HepG2 (cell line): ENCODE measurements at regions not wholly inside any gene's neighbourhood (a gene's known extent, or its start where the extent isn't known, plus 50 kb on each side); places are given as distances from the start of the nearest gene placed in this dataset.

ENCODE experiments used
- ATAC-seq: fragments of 200-7000 bp; cut with Tn5 transposase; 3 replicates; pipeline ENCODE4 v1.9.1; 2020; ENCODE audit warnings: mild to moderate bottlenecking, moderate library complexity
- BruUV-seq: library from RNA; stranded (reverse); fragments of 400-500 nt; replicated peaks from 2 replicates; lab custom pipeline; 2021; lab: Mats Ljungman, UMichigan
- CTCF ChIA-PET: fragments of 300-600 bp; formaldehyde crosslinking; extraction: SDS; loops from one replicate; lab custom pipeline; 2021; ENCODE audit warnings: low total read pairs, inconsistent platforms, low intra/inter-chr PET ratio; lab: Yijun Ruan, JAX
- POLR2A ChIA-PET: fragments of 350-600 bp; sonication (Branson Sonifier 250); formaldehyde crosslinking; loops from one replicate; lab custom pipeline; 2020; ENCODE audit warnings: antibody characterized with exemption, inconsistent platforms; lab: Yijun Ruan, JAX
- DNase-seq: peaks from one replicate; pipeline ENCODE4 v3.0.0-alpha.2; 2015; ENCODE audit warnings: low spot score
- FAIRE-seq: peaks from 3 replicates; lab custom pipeline; 2011; peaks lifted over from hg19 to GRCh38; lab: Jason Lieb, UNC
- H2AFZ ChIP-seq: one replicate; pipeline ENCODE4 v1.6.1; 2011; ENCODE audit warnings: low read length, inconsistent platforms
- H3K27ac ChIP-seq: fragments of 300-600 bp; 3 replicates; pipeline ENCODE4 v1.8.0; 2011; ENCODE audit warnings: mixed run types, mild to moderate bottlenecking, mixed read lengths, low read length, inconsistent platforms; ENCODE audit not compliant: insufficient read depth; ENCODE audit errors: extremely low read length
- H3K27me3 ChIP-seq, 2 experiments: fragments of 200-600 bp in 1 of 2; 2 replicates in 1 of 2; 3 replicates in 1 of 2; pipeline versions ENCODE4 v1.6.0 to v1.8.0; 2011; ENCODE audit warnings: low read length in 2 of 2, mild to moderate bottlenecking in 2 of 2, moderate library complexity in 2 of 2, inconsistent platforms in 1 of 2; ENCODE audit not compliant: insufficient read depth in 2 of 2, control insufficient read depth in 1 of 2
- H3K36me3 ChIP-seq, 2 experiments: fragments of 200-600 bp in 1 of 2; replicated peaks in 1 of 2; 2 replicates in 1 of 2; 3 replicates in 1 of 2; pipeline versions ENCODE4 v1.5.1 to v1.8.0; 2011; ENCODE audit warnings: low read length in 2 of 2, inconsistent platforms in 1 of 2; ENCODE audit not compliant: insufficient read depth in 2 of 2, control insufficient read depth in 1 of 2
- H3K4me1 ChIP-seq: 2 replicates; pipeline ENCODE4 v1.5.1; 2012; ENCODE audit warnings: low read length, inconsistent platforms; ENCODE audit not compliant: insufficient read depth
- H3K4me2 ChIP-seq: 2 replicates; pipeline ENCODE4 v1.6.0; 2011; ENCODE audit warnings: low read depth, low read length, inconsistent platforms
- H3K4me3 ChIP-seq, 3 experiments: fragments of 200-600 bp in 1 of 3; sonication (generic), shearing (Covaris generic) in 1 of 3; replicated peaks in 1 of 3; 2 replicates each; pipeline ENCODE4 v1.5.1; 2011 to 2016; ENCODE audit warnings: low read length in 3 of 3, inconsistent platforms in 2 of 3, low read depth in 2 of 3, mild to moderate bottlenecking in 2 of 3, control low read depth in 1 of 3, mixed read lengths in 1 of 3; ENCODE audit not compliant: insufficient read depth in 1 of 3
- H3K79me2 ChIP-seq: one replicate; pipeline ENCODE4 v1.6.1; 2011; ENCODE audit warnings: low read length, inconsistent platforms; ENCODE audit not compliant: insufficient read depth
- H3K9ac ChIP-seq: 2 replicates; pipeline ENCODE4 v1.6.0; 2011; ENCODE audit warnings: mild to moderate bottlenecking, low read depth, low read length, inconsistent platforms; ENCODE audit not compliant: insufficient read depth
- H3K9me3 ChIP-seq: 2 replicates; pipeline ENCODE4 v1.5.1; 2012; ENCODE audit warnings: mild to moderate bottlenecking, low read length
- H4K20me1 ChIP-seq: 2 replicates; pipeline ENCODE4 v1.6.0; 2011; ENCODE audit warnings: inconsistent platforms, mild to moderate bottlenecking, low read length, moderate library complexity; ENCODE audit not compliant: insufficient read depth
- ARID5B ChIP-seq: IDR thresholded peaks from 2 replicates; pipeline ENCODE4 v1.4.0; 2020; ENCODE audit warnings: mild to moderate bottlenecking, missing genetic modification reagents
- ELF3 ChIP-seq: IDR thresholded peaks from 2 replicates; pipeline ENCODE4 v1.6.1; 2016; ENCODE audit warnings: missing genetic modification reagents, missing compliant biosample characterization
- FOXA3 ChIP-seq: IDR thresholded peaks from 2 replicates; pipeline ENCODE4 v1.6.1; 2016; ENCODE audit warnings: missing genetic modification reagents, missing compliant biosample characterization
- FOXP1 ChIP-seq, 2 experiments: fragments of 450-650 bp in 1 of 2; IDR thresholded peaks; 2 replicates each; pipeline ENCODE4 v1.6.1; 2017 to 2018; ENCODE audit warnings: antibody characterized with exemption in 1 of 2
- NCOA2 ChIP-seq: sonication (generic); formaldehyde crosslinking; IDR thresholded peaks from 2 replicates; pipeline ENCODE4 v1.8.0; 2022; ENCODE audit warnings: inconsistent platforms
- SOX13 ChIP-seq, 3 experiments: fragments of 450-650 bp in 1 of 3; sonication (generic) in 1 of 3; formaldehyde crosslinking in 1 of 3; IDR thresholded peaks in 2 of 3; conservative IDR thresholded peaks in 1 of 3; 2 replicates each; pipeline versions ENCODE4 v1.5.0 to v1.6.1; 2016 to 2020; ENCODE audit warnings: antibody characterized with exemption in 1 of 3, mild to moderate bottlenecking in 1 of 3, missing compliant biosample characterization in 1 of 3, missing genetic modification reagents in 1 of 3, moderate library complexity in 1 of 3
- ZFYVE20 ChIP-seq: sonication (generic); formaldehyde crosslinking; IDR thresholded peaks from 2 replicates; pipeline ENCODE4 v1.8.0; 2023; ENCODE audit warnings: low read depth, mild to moderate bottlenecking, moderate library complexity, missing genetic modification reagents, borderline replicate concordance
- ZNF296 ChIP-seq: sonication (generic); formaldehyde crosslinking; conservative IDR thresholded peaks from 2 replicates; pipeline ENCODE4 v1.5.0; 2020; ENCODE audit warnings: mild to moderate bottlenecking, missing genetic modification reagents
- ZNF501 ChIP-seq: sonication (generic); formaldehyde crosslinking; IDR thresholded peaks from 2 replicates; pipeline ENCODE4 v1.5.1; 2020; ENCODE audit warnings: mild to moderate bottlenecking, moderate library complexity, missing genetic modification reagents
- WGBS: methylation state at CpG from one replicate; pipeline ENCODE4 v1.1.6; 2017; ENCODE audit warnings: low lambda C conversion rate; 5-methylcytosine and 5-hydroxymethylcytosine counted together
- in situ Hi-C: cut with HindIII; loops from 2 replicates; pipeline ENCODE4 v1.10.0; 2017; ENCODE audit warnings: low pct_unique_long_range_greater_than_20kb; ENCODE audit not compliant: extremely low pct_ligation_motif_present
- intact Hi-C: fragments of 100-400 bp; cut with micrococcal nuclease; formaldehyde crosslinking; loops from one replicate; pipeline ENCODE4 v1.10.0; 2022; ENCODE audit not compliant: unreplicated experiment
- TF ChIP-seq, protein P1 (sequence below): sonication (generic); formaldehyde crosslinking; IDR thresholded peaks from 2 replicates; pipeline ENCODE4 v1.5.0; 2020; ENCODE audit warnings: mild to moderate bottlenecking, missing genetic modification reagents
- TF ChIP-seq, protein P2 (sequence below): sonication (generic); formaldehyde crosslinking; IDR thresholded peaks from 2 replicates; pipeline ENCODE4 v1.4.0; 2020; ENCODE audit warnings: missing genetic modification reagents, borderline replicate concordance
- TF ChIP-seq, protein P3 (sequence below): IDR thresholded peaks from 2 replicates; pipeline ENCODE4 v1.6.1; 2012; ENCODE audit warnings: low read depth, low read length, improper control_type of control experiment
- TF ChIP-seq, protein P4 (sequence below): sonication (generic); formaldehyde crosslinking; IDR thresholded peaks from 2 replicates; pipeline ENCODE4 v1.4.0; 2020; ENCODE audit warnings: mild to moderate bottlenecking, missing genetic modification reagents

DNA sequence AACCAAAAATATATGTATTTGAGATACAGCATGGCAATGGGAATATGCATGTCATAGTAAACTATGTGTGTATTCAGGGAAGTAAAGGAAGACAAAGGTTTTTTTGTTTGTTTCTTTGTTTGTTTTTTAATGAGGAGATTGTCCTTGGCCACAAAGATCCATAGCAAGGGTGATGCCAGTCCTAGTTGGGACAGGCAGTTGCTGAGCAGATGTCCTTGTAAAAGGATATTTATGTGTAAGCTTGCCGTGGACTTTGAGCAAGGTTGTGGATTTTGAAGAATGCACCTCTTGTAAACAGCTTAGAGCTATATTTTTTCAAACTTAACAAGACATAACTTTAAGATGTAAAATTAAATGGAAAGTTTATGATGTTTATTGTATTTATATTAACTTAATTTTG is 69.9 kb upstream of the GABRE start:
- ChIA-PET POLR2A (no interaction called here), CTCF (no interaction called here)
- no peaks in the 10 kb centered on the region for H3K36me3 ChIP-seq
- no peaks in the 10 kb centered on the region for H3K79me2 ChIP-seq
- H3K4me2 ChIP-seq: no peak overlapping the region
- 0% methylated on average over 1 of the region's 1 CpG for WGBS
- intact Hi-C loops (no loop called here), in situ Hi-C loops (no loop called here)
- no peak overlapping the region for H3K4me3 ChIP-seq
- ATAC-seq (no peak), FAIRE-seq (no peak), DNase-seq (peak; percentile 31)
- no peaks in the 10 kb centered on the region for H3K9me3 ChIP-seq
- BruUV-seq: no TSS peak
- no peak overlapping the region for H2AFZ ChIP-seq
- H3K4me1 ChIP-seq: peaks cover 9% of the 10 kb centered on the region; the same call in 1 of the 2 replicates
- H3K27me3 ChIP-seq: no peaks in the 10 kb centered on the region
- H3K27ac ChIP-seq: no peak overlapping the region
- no peaks in the 10 kb centered on the region for H4K20me1 ChIP-seq
- no peak overlapping the region for H3K9ac ChIP-seq
- TF ChIP-seq ZNF501 (CRISPR knock-in tag) (no peak), ZNF296 (CRISPR knock-in tag) (no peak), NCOA2 (peak; percentile 51; the same call in 1 of the 2 replicates), SOX13 (IDR thresholded peaks at IDR 0.05) (no peak), SOX13 (CRISPR knock-in tag; conservative IDR thresholded peaks at IDR 0.05 in 1 of 2, IDR thresholded peaks at IDR 0.05 in 1 of 2) (peak in 1 of 2 experiments; percentile 62; a peak in 2 of 4 replicates), ELF3 (CRISPR knock-in tag) (peak; percentile 18; the same call in 1 of the 2 replicates), FOXA3 (peak; percentile 39), ZFYVE20 (no peak), FOXP1 (IDR thresholded peaks at IDR 0.05) (no peak), FOXP1 (CRISPR knock-in tag; IDR thresholded peaks at IDR 0.05) (0 out of 2 replicates have a peak, but pooled peaks have one; percentile 50), ARID5B (CRISPR knock-in tag) (peak; percentile 67)
- TF ChIP-seq, protein P1, sequence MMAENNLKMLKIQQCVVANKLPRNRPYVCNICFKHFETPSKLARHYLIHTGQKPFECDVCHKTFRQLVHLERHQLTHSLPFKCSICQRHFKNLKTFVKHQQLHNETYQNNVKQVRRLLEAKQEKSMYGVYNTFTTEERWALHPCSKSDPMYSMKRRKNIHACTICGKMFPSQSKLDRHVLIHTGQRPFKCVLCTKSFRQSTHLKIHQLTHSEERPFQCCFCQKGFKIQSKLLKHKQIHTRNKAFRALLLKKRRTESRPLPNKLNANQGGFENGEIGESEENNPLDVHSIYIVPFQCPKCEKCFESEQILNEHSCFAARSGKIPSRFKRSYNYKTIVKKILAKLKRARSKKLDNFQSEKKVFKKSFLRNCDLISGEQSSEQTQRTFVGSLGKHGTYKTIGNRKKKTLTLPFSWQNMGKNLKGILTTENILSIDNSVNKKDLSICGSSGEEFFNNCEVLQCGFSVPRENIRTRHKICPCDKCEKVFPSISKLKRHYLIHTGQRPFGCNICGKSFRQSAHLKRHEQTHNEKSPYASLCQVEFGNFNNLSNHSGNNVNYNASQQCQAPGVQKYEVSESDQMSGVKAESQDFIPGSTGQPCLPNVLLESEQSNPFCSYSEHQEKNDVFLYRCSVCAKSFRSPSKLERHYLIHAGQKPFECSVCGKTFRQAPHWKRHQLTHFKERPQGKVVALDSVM (CRISPR knock-in tag): no peak
- TF ChIP-seq, protein P2, sequence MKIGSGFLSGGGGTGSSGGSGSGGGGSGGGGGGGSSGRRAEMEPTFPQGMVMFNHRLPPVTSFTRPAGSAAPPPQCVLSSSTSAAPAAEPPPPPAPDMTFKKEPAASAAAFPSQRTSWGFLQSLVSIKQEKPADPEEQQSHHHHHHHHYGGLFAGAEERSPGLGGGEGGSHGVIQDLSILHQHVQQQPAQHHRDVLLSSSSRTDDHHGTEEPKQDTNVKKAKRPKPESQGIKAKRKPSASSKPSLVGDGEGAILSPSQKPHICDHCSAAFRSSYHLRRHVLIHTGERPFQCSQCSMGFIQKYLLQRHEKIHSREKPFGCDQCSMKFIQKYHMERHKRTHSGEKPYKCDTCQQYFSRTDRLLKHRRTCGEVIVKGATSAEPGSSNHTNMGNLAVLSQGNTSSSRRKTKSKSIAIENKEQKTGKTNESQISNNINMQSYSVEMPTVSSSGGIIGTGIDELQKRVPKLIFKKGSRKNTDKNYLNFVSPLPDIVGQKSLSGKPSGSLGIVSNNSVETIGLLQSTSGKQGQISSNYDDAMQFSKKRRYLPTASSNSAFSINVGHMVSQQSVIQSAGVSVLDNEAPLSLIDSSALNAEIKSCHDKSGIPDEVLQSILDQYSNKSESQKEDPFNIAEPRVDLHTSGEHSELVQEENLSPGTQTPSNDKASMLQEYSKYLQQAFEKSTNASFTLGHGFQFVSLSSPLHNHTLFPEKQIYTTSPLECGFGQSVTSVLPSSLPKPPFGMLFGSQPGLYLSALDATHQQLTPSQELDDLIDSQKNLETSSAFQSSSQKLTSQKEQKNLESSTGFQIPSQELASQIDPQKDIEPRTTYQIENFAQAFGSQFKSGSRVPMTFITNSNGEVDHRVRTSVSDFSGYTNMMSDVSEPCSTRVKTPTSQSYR: no peak
- TF ChIP-seq, protein P3, sequence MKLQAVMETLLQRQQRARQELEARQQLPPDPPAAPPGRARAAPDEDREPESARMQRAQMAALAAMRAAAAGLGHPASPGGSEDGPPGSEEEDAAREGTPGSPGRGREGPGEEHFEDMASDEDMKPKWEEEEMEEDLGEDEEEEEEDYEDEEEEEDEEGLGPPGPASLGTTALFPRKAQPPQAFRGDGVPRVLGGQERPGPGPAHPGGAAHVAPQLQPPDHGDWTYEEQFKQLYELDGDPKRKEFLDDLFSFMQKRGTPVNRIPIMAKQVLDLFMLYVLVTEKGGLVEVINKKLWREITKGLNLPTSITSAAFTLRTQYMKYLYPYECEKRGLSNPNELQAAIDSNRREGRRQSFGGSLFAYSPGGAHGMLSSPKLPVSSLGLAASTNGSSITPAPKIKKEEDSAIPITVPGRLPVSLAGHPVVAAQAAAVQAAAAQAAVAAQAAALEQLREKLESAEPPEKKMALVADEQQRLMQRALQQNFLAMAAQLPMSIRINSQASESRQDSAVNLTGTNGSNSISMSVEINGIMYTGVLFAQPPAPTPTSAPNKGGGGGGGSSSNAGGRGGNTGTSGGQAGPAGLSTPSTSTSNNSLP: no peak
- TF ChIP-seq, protein P4, sequence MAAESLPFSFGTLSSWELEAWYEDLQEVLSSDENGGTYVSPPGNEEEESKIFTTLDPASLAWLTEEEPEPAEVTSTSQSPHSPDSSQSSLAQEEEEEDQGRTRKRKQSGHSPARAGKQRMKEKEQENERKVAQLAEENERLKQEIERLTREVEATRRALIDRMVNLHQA (CRISPR knock-in tag): no peak
